NCI-H128 (cell line): ENCODE measurements at regions not wholly inside any gene's neighbourhood (a gene's known extent, or its start where the extent isn't known, plus 50 kb on each side); places are given as distances from the start of the nearest gene placed in this dataset.

Source experiments
- DNase-seq: peaks from one replicate; lab custom pipeline; 2025; ENCODE audit not compliant: unreplicated experiment; lab: John Stamatoyannopoulos, UW

- DNase-seq: no peak
Measured at GRCh38 chr3:69536306-69537020, 150.6 kb upstream of the FRMD4B start.

DNA sequence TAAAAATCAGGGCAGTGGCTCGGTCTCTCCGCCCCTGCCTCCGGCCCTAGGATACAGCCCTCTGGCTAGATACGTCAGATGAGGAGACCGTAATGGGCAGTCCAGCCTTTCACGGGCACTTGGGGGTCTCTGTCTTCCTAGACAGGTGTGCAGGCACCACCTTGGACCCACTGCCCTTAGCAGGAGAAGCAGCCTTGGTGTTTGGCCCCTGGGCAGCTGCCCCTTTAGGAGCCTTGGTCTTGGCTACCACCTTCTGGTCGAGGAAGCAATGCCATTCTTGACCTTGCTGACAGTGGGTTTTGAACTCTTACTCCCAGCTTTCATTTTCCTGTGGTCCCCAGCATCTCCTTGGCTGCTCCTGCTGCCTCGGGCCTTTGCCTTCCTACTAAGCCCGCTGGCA, 149.7 kb upstream of the FRMD4B start:
- DNase-seq: no peak

GRCh38 chr3:69532547-69533224, 146.8 kb upstream of the FRMD4B start:
- DNase-seq: no peak

DNA sequence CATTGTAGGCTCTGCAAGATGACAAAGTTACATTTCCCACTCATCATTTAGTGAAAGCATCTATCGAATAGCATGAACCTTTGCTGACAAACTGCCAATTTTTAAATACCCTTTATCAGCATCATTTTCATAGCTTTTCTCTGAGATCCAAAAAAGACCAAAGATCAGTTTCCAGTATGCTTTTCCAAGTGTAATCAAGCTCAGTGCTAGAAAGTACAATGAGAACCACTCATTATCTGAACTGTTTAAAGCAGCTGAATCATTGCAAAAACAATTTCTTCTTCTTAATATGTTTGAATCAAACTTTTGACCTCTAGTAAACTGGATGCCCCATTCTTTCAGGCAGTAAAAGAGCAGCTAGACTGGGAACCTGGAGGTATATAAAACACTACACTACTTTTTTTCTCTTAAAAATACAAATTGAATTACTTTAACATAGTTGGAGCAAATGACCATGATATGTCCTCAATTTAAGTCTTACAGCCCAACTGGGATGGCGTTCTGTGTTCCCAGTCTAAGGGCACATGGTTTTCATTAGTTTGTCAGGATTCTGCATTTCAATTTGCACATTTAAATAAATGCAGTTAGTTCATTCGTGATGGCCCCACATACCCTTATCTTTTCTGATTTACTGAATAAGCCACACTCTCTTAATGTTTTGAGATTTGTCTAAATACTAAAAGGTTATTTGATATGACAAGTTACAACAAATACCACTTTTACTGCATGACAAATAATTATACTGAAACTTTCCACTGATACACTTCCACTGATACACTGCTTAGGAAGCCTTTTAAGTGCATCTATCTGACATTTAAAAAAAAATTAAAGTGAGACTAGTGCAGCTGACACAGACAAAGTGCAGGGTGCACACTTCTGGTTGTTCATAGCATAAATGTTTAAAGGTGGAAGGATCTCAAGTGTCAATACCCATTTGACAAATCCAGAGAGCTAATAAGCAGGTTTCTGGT, 146.0 kb upstream of the FRMD4B start:
- DNase-seq: no peak

GRCh38 chr3:69530554-69530953, 144.7 kb upstream of the FRMD4B start:
- DNase-seq: no peak

DNA sequence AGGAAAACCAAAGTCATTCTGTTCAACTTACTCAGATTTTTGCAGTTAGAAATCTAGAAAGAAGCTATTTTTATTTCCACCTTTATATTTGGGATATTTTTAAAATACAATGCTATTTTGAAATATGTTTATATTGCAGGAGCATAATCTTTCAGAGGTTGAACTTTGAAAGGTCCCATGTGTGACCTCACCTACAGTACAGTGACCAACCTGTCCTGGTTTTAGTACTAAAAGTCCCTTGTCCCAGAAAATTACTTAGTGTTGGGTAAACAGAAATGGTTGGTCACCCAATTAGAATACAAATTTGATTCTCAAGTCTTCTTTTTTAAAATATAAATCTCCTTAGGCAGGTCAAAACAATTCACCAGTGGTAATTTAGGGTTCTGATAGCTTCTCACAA, 141.6 kb upstream of the FRMD4B start:
- DNase-seq: no peak

DNA sequence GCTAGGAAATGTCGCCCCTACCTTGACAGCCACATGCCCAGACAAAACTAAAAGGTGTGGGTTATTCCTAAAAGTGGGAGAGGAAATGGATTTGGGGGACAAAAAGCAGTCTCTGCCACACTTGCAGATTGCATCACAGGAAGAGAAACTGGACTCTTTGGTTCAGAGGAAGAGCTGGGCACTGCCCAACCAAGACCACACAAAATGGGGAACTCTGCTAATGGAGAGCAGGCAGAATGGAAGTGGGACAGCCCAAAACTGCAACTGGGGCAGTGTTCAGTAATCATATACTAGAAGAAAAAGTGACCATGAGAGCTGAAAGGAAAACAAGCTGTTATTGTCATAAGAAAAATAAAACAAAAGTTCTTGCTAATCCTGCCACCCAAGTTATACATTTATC, 138.9 kb upstream of the FRMD4B start:
- no peak for DNase-seq

DNA sequence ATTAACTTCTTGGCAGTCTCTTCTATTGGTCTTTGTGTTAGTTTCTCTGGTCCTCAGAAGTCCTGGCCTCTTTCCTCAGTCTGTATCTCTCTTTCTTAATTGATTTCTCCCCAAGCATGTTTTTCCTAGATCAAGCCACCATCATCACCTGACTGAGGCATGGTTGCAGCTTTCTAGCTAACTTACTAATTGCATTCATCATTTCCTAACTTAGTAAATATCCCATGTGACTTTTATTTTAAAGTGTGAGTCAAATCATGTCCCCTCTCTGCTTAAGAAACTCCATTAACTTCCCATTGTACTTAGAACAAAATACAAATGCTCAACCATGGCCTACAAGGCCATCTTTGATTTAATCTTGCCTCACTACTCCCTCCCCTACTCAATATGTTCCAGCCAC, 135.4 kb upstream of the FRMD4B start:
- DNase-seq: no peak

GRCh38 chr3:69511361-69511760, 125.5 kb upstream of the FRMD4B start:
- no peak for DNase-seq

DNA sequence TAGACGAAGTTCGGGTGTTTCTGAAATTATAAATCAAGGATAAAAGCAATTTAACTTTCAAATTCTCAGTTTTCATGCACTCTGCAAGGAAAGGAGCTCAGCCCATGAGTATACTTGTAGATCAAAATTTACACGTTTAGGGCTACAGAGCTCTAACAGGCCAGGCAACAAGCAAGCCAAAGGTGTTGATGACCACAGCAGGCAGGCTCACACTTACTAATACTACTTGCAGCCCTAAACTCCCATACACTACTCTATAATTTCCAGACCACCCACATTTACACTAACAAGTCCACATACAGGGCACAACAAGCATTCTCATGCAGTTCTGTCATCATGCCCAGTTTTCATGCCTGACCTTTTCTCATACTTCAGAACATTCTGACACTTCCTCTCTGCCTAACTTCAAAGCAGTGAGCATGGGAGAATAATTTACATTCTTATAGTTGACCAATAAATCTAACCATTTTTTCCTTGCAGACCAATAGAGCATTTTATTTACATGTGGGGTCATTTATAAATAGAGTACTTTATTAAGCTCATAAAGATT, 124.7 kb upstream of the FRMD4B start:
- no peak for DNase-seq

DNA sequence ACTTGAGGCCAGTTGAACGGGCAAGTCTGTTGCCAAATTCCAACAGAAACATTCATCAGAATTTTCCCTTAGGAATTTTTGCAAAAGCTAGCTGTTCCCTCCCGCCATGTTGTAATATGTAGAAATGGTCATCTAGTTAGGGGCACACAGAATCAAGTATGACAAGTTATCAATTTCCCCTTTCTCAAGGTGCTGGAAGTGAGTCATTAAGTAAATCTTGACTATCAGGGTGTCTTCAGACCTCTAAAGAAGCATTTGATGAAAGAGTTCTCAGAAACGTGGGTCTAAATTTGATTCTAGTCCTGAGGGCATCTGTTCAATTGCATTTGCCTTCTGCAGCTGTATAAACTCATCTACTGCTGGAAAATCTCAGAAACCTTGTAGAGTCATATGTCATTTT, 123.4 kb upstream of the FRMD4B start:
- no peak for DNase-seq

DNA sequence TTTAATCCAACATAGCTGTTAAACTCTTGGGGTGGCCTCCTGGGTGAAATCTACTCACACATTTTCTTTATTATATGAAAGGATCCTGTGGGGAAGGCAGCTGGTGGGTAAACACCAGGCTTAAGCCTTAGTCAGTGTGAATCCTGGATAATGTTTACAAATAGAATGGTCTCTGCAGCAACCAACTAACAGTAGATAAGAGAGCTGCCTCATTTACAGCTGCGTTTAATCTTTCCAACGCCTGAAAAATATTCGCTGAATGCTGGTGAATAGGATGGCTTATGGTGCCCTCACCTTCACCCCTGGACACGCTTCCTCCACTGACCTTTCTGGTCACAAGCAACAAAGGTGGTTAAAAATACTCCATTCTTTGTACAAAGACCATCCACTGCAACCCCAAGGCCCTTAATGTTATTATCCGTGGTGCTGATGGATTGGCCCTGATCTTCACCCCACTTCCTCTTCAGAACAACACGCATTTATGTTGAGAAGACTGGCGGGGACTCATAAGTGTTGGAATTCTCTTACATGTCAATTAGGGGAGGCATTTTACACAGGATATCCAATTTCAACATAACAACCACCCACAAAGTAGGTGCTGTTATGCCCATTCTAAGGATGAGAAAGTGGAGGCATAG, 120.0 kb upstream of the FRMD4B start:
- no peak for DNase-seq

- DNase-seq: no peak
Measured at GRCh38 chr3:69504232-69504631, 118.3 kb upstream of the FRMD4B start.

- no peak for DNase-seq
Measured at GRCh38 chr3:69500604-69501003, 114.7 kb upstream of the FRMD4B start.

DNA sequence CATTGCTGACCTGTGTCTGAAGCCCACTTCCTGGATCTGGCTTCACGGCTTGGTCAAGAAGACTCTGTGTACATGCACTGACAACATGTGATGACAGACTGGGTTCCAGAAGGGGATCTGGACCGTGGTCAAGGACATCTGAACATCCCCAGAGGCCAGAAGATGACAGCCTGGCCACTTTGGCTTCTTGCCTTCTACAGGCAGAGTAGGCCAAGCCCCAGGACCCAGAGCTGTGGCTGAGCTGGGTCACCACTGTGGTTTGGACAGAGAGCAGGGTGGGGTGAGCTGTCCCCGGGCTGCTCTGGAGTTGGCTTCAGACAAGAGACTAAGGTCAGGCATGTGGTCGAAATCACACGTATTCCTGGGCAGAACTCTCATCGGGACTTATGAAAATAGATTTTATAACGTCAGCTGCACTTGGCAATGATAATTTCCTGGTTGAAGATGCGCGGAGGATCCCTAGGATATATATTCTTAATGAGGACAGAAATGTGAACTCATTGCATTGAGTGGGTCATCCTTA, 114.1 kb upstream of the FRMD4B start:
- DNase-seq: no peak

GRCh38 chr3:69499422-69499821, 113.5 kb upstream of the FRMD4B start:
- no peak for DNase-seq

DNA sequence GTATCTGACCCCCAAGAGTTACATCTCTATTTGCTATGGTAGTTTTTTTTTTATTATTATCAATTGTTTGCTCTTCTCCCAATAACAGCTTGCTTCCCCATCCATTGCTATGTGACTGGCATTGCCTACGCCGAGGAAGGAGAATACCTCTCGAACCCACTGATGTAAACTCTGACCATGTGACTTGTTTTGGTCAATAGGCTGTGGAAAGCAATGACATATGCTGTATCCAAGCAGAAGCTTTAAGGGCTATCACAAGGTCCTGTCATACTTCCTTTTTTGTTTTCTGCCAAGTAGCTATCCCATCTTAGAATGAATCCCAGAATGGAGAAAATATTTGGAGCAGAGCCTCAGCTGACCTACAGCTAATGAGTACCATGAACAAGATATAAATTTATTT, 111.0 kb upstream of the FRMD4B start:
- DNase-seq: no peak

GRCh38 chr3:69494185-69494584, 108.3 kb upstream of the FRMD4B start:
- DNase-seq: no peak

- DNase-seq: no peak
Measured at GRCh38 chr3:69493157-69493556, 107.3 kb upstream of the FRMD4B start.

DNA sequence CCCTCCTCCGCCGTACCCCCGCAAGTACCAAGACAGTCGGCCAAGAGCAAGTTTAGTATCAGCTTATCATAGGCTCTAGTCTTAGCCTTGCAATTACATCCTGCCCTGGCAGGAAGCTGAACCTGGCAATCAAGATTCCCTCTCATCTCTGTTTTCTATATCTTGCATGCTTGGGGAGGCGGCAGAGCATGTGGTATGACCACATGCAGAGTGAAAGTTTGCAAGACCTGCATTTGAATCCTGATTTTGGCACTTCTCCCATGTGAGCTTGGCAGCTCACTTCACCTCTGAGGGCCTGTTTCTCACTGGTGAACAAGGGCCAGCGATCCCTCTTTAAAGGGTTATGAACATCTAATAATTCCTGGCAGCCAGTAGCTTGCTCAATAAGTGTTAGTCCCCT, 106.1 kb upstream of the FRMD4B start:
- DNase-seq: no peak

GRCh38 chr3:69490971-69491370, 105.1 kb upstream of the FRMD4B start:
- no peak for DNase-seq
